Endodermal cell (in vitro differentiated cells): ENCODE measurements at regions not wholly inside any gene's neighbourhood (a gene's known extent, or its start where the extent isn't known, plus 50 kb on each side); places are given as distances from the start of the nearest gene placed in this dataset.

Experiments
- DNase-seq: peaks from one replicate; pipeline ENCODE4 v3.0.0-alpha.2; 2017
- H3K27ac ChIP-seq: 2 replicates; pipeline ENCODE4 v1.5.1; 2013; ENCODE audit warnings: mild to moderate bottlenecking, low read depth, low read length, moderate library complexity
- H3K27me3 ChIP-seq: 2 replicates; pipeline ENCODE4 v1.6.1; 2013; ENCODE audit warnings: mild to moderate bottlenecking, low read length, moderate library complexity; ENCODE audit not compliant: insufficient read depth, control insufficient read depth, poor library complexity, severe bottlenecking
- H3K36me3 ChIP-seq: 2 replicates; pipeline ENCODE4 v1.7.0; 2013; ENCODE audit warnings: mild to moderate bottlenecking, low read length, moderate library complexity; ENCODE audit not compliant: control insufficient read depth, insufficient read depth
- H3K4me1 ChIP-seq: one replicate; pipeline ENCODE4 v1.7.0; 2013; ENCODE audit warnings: low read length; ENCODE audit not compliant: control insufficient read depth, insufficient read depth
- H3K4me3 ChIP-seq: 2 replicates; pipeline ENCODE4 v1.5.1; 2013; ENCODE audit warnings: mild to moderate bottlenecking, low read length, moderate library complexity
- H3K9ac ChIP-seq: 2 replicates; pipeline ENCODE4 v1.6.1; 2013; ENCODE audit warnings: mild to moderate bottlenecking, low read length, moderate library complexity; ENCODE audit not compliant: poor library complexity, severe bottlenecking; ENCODE audit errors: extremely low read depth
- H3K9me3 ChIP-seq: 2 replicates; pipeline ENCODE4 v1.6.1; 2013; ENCODE audit warnings: mild to moderate bottlenecking, low read length, moderate library complexity; ENCODE audit not compliant: control insufficient read depth
- H3K27ac Mint-ChIP-seq: 2 replicates; pipeline ENCODE4 v1.8.0; 2020; ENCODE audit warnings: mixed read lengths
- H3K27me3 Mint-ChIP-seq: 2 replicates; pipeline ENCODE4 v1.8.0; 2021; ENCODE audit warnings: mild to moderate bottlenecking, mixed read lengths; ENCODE audit not compliant: insufficient read depth
- H3K36me3 Mint-ChIP-seq: 2 replicates; pipeline ENCODE4 v1.8.0; 2020; ENCODE audit warnings: low read depth, mixed read lengths
- H3K4me1 Mint-ChIP-seq: 2 replicates; pipeline ENCODE4 v1.8.0; 2020; ENCODE audit warnings: mixed read lengths
- H3K4me3 Mint-ChIP-seq: 2 replicates; pipeline ENCODE4 v1.8.0; 2020; ENCODE audit warnings: mild to moderate bottlenecking, moderate library complexity, mixed read lengths
- H3K9me3 Mint-ChIP-seq: 2 replicates; pipeline ENCODE4 v1.8.0; 2020; ENCODE audit warnings: mild to moderate bottlenecking, mixed read lengths
- CTCF ChIP-seq: fragments of 200-600 bp; sonication (generic); conservative IDR thresholded peaks from 2 replicates; pipeline ENCODE4 v1.5.0; 2021; ENCODE audit warnings: antibody characterized with exemption, mild to moderate bottlenecking
- WGBS, 2 experiments: methylation state at CpG; one replicate each; pipeline versions ENCODE4 v1.1.5 to v1.1.7; 2013; ENCODE audit warnings: missing lambda C conversion rate in 2 of 2, mixed read lengths in 1 of 2; ENCODE audit not compliant: insufficient coverage in 1 of 2, insufficient read length in 1 of 2; 5-methylcytosine and 5-hydroxymethylcytosine counted together

GRCh38 chr2:194323740-194324139, 1333.3 kb upstream of the SLC39A10 start:
- Histone ChIP-seq H3K4me3 (no peak overlapping the region), H3K27ac (no peak overlapping the region), H3K4me1 (no peaks in the 10 kb centered on the region), H3K9ac (no peak overlapping the region), H3K27me3 (no peaks in the 10 kb centered on the region), H3K36me3 (no peaks in the 10 kb centered on the region), H3K9me3 (no peaks in the 10 kb centered on the region)
- H3K36me3 Mint-ChIP-seq, result no peaks in the 10 kb centered on the region
- no peak for DNase-seq
- WGBS, 2 experiments, result no CpG with 5 or more reads among the region's 1 CpG
- no peak for TF ChIP-seq CTCF
- H3K27ac Mint-ChIP-seq, result no peak overlapping the region
- H3K4me3 Mint-ChIP-seq, result no peak overlapping the region
- H3K9me3 Mint-ChIP-seq, result no peaks in the 10 kb centered on the region
- H3K4me1 Mint-ChIP-seq, result peaks cover 2% of the 10 kb centered on the region
- H3K27me3 Mint-ChIP-seq, result no peaks in the 10 kb centered on the region

- no peak overlapping the region for H3K27ac Mint-ChIP-seq
- H3K4me3 Mint-ChIP-seq, result no peak overlapping the region
- Histone ChIP-seq H3K27me3 (no peaks in the 10 kb centered on the region), H3K4me1 (no peaks in the 10 kb centered on the region), H3K36me3 (no peaks in the 10 kb centered on the region), H3K27ac (no peak overlapping the region), H3K9ac (no peak overlapping the region), H3K9me3 (no peaks in the 10 kb centered on the region), H3K4me3 (no peak overlapping the region)
- no peaks in the 10 kb centered on the region for H3K27me3 Mint-ChIP-seq
- no peaks in the 10 kb centered on the region for H3K9me3 Mint-ChIP-seq
- DNase-seq, result no peak
- no peaks in the 10 kb centered on the region for H3K4me1 Mint-ChIP-seq
- WGBS, 2 experiments, result 84 to 90% methylated on average over 2 of the region's 2 CpGs
- H3K36me3 Mint-ChIP-seq, result no peaks in the 10 kb centered on the region
- no peak for TF ChIP-seq CTCF
Observed at GRCh38 chr2:194320520-194320919, 1336.5 kb upstream of the SLC39A10 start.

- DNase-seq, result peak; percentile 68
- no peaks in the 10 kb centered on the region for H3K27me3 Mint-ChIP-seq
- H3K9ac ChIP-seq, result no peak overlapping the region
- no peaks in the 10 kb centered on the region for H3K9me3 Mint-ChIP-seq
- H3K36me3 Mint-ChIP-seq, result no peaks in the 10 kb centered on the region
- H3K4me3 ChIP-seq, result no peak overlapping the region
- no peak overlapping the region for H3K27ac Mint-ChIP-seq
- no peak overlapping the region for H3K27ac ChIP-seq
- no peaks in the 10 kb centered on the region for H3K4me1 Mint-ChIP-seq
- 94 to 100% methylated on average over 2 to 4 of the region's 4 CpGs for WGBS, 2 experiments
- H3K27me3 ChIP-seq, result no peaks in the 10 kb centered on the region
- no peaks in the 10 kb centered on the region for H3K36me3 ChIP-seq
- no peaks in the 10 kb centered on the region for H3K4me1 ChIP-seq
- H3K9me3 ChIP-seq, result no peaks in the 10 kb centered on the region
- peak; percentile 76 for TF ChIP-seq CTCF
- no peak overlapping the region for H3K4me3 Mint-ChIP-seq
Observed at GRCh38 chr2:194319222-194319992, 1337.6 kb upstream of the SLC39A10 start.
